ENCODE measurements at regions not wholly inside any gene's neighbourhood (a gene's known extent, or its start where the extent isn't known, plus 50 kb on each side); places are given as distances from the start of the nearest gene placed in this dataset.

DNA sequence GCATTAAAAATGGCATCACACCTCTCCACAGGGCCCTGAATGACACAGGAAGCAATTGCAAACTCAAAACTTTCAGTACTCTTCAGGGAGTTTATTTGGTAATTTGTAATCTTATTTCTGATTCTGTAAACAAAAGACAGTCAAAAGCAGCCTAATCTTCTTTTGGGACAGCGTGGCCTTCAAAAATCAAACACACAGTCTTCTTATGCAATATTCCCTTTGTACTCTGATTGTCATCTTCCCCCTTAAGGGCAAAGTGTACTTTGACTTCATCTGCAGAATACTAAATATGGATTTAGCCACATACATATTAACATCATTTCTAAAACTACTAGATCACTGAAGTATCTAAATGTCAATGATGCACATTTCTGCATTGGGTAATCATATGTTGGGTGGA lies 322.0 kb downstream of the MZT1 start:
- Mint-ChIP-seq H3K9me3 (no peaks in the 10 kb centered on the region), H3K27me3 (ENCODE audit: low read depth) (no peaks in the 10 kb centered on the region), H3K27ac (no peak overlapping the region), H3K4me3 (no peak overlapping the region), H3K36me3 (no peaks in the 10 kb centered on the region), H3K4me1 (no peaks in the 10 kb centered on the region)
- DNase-seq (ENCODE audit: low spot score in 2 of 2, unreplicated experiment in 2 of 2) = no peak
- TF ChIP-seq, protein P1, sequence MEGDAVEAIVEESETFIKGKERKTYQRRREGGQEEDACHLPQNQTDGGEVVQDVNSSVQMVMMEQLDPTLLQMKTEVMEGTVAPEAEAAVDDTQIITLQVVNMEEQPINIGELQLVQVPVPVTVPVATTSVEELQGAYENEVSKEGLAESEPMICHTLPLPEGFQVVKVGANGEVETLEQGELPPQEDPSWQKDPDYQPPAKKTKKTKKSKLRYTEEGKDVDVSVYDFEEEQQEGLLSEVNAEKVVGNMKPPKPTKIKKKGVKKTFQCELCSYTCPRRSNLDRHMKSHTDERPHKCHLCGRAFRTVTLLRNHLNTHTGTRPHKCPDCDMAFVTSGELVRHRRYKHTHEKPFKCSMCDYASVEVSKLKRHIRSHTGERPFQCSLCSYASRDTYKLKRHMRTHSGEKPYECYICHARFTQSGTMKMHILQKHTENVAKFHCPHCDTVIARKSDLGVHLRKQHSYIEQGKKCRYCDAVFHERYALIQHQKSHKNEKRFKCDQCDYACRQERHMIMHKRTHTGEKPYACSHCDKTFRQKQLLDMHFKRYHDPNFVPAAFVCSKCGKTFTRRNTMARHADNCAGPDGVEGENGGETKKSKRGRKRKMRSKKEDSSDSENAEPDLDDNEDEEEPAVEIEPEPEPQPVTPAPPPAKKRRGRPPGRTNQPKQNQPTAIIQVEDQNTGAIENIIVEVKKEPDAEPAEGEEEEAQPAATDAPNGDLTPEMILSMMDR (IDR thresholded peaks at IDR 0.05; ENCODE audit: unreplicated experiment) = no peak

DNA sequence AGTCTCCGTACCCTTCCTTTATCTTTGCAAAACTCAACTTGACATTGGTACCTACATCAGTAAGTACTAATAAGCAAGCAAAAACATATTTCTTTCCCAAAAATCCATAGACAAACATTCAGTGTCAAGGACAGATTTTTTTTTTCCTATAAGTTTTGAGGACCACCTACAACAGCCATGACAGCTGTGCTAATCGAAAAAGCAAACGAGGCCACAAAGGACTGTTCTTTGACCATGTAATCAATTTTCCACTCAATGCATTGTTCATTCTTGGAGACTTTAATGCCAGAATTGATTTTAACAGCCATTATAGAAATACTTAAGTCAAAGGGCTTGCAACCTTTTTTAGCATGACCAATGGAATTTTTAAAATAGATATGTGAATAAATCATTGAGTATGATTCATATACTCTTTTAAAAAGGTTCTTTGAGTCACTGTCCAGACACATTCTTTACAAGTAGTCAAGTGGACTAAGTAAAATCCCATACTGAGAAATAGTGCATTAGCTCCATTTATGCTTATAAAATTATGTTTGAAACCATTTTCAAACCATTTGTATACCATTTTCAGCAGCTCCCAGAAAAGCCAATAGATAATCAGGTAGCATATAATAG lies 323.9 kb downstream of the MZT1 start:
- DNase-seq (ENCODE audit: low spot score in 2 of 2, unreplicated experiment in 2 of 2) = no peak
- Mint-ChIP-seq H3K27ac (no peak overlapping the region), H3K9me3 (no peaks in the 10 kb centered on the region), H3K4me3 (no peak overlapping the region), H3K4me1 (peaks cover 3% of the 10 kb centered on the region), H3K36me3 (no peaks in the 10 kb centered on the region), H3K27me3 (ENCODE audit: low read depth) (no peaks in the 10 kb centered on the region)
- TF ChIP-seq, protein P1 (IDR thresholded peaks at IDR 0.05; ENCODE audit: unreplicated experiment) = no peak

DNA sequence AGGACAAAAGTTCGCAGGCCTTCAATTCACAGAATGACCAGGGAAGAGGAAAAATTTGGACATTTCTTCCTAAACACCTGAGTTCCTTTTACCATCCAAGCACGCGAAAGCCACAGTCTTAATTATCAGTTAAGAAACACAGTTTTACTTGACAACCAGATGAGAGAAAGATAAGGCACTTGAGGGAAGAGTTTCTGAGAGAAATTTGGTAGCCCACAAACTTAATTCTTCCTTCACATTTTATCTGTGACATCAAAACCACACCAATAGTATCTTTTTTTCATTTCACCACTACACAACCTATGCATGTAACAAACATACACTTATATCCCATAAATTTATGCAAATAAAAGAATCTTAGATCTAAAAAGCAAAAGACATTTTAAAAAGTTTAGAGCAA lies 326.6 kb downstream of the MZT1 start:
- no peak overlapping the region for H3K4me3 Mint-ChIP-seq
- no peaks in the 10 kb centered on the region for H3K9me3 Mint-ChIP-seq
- H3K27me3 Mint-ChIP-seq (ENCODE audit: low read depth) = no peaks in the 10 kb centered on the region
- TF ChIP-seq, protein P1 (IDR thresholded peaks at IDR 0.05; ENCODE audit: unreplicated experiment) = no peak
- no peaks in the 10 kb centered on the region for H3K36me3 Mint-ChIP-seq
- peaks cover 13% of the 10 kb centered on the region for H3K4me1 Mint-ChIP-seq
- no peak overlapping the region for H3K27ac Mint-ChIP-seq
- DNase-seq (ENCODE audit: low spot score in 2 of 2, unreplicated experiment in 2 of 2) = no peak

DNA sequence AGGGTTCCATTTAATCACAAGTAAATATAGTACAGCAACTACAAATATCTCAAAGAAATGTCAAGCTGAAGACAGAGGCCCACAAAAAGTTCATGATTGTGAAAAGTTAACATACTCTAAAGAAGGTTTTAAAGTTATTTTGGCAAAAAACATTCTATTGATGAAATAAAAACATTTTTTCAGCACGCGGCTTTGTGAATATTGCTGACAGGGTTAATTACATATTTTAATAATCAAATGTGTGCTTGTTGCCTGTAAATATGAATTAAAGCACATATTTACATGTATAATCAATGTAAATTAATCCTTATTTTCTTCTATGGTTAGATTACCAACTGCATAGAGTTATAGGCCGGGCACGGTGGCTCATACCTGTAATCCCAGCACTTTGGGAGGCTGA lies 328.1 kb downstream of the MZT1 start:
- Mint-ChIP-seq H3K27ac (no peak overlapping the region), H3K4me1 (peaks cover 13% of the 10 kb centered on the region), H3K27me3 (ENCODE audit: low read depth) (no peaks in the 10 kb centered on the region), H3K9me3 (no peaks in the 10 kb centered on the region), H3K36me3 (no peaks in the 10 kb centered on the region), H3K4me3 (no peak overlapping the region)
- no peak for DNase-seq (ENCODE audit: low spot score in 2 of 2, unreplicated experiment in 2 of 2)
- TF ChIP-seq, protein P1 (IDR thresholded peaks at IDR 0.05; ENCODE audit: unreplicated experiment) = no peak

DNA sequence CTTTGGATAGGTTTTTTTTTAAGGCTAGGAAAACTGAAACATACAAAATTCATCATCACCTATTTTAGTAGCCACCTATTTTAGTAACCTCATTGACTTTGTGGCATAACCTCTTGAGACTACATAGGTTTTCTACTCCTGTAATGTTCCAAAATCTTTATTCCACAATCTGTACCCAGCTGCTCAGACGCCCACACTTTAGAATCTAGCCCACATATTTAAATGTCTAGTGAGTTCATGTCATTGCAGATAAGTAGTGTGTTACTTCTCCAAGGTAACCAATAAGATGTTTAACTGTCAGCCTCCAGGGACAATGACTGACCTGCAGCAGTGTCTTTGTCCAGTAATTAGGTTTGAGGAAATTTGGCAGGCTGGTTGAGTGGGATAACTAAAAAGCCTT lies 330.2 kb downstream of the MZT1 start:
- Mint-ChIP-seq H3K27ac (no peak overlapping the region), H3K9me3 (peaks cover 8% of the 10 kb centered on the region), H3K4me1 (peaks cover 13% of the 10 kb centered on the region), H3K4me3 (no peak overlapping the region), H3K36me3 (no peaks in the 10 kb centered on the region), H3K27me3 (ENCODE audit: low read depth) (no peaks in the 10 kb centered on the region)
- TF ChIP-seq, protein P1 (IDR thresholded peaks at IDR 0.05; ENCODE audit: unreplicated experiment) = no peak
- no peak for DNase-seq (ENCODE audit: low spot score in 2 of 2, unreplicated experiment in 2 of 2)

DNA sequence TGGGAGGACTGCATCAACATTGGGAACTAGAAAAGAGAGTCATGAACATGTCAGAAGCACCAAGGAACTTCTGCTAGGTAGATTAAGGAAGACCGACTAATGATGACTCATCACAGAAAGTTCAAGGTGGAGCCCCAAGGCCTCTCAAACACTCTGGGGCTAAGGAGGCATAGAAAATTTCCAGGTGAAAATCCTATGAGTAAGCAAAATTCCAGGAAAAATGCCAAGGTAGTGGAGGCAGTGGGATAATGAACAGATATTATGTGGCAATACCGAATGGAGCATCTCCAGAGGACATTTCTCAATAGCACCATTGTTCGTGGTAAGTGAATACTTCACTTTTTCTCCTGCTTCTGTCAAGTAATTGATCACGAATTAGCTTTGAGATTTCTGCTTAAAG lies 336.5 kb downstream of the MZT1 start:
- Mint-ChIP-seq H3K36me3 (no peaks in the 10 kb centered on the region), H3K27me3 (ENCODE audit: low read depth) (no peaks in the 10 kb centered on the region), H3K9me3 (peaks cover 8% of the 10 kb centered on the region), H3K27ac (no peak overlapping the region), H3K4me3 (no peak overlapping the region), H3K4me1 (peaks cover 3% of the 10 kb centered on the region)
- TF ChIP-seq, protein P1 (IDR thresholded peaks at IDR 0.05; ENCODE audit: unreplicated experiment) = no peak
- no peak for DNase-seq (ENCODE audit: low spot score in 2 of 2, unreplicated experiment in 2 of 2)

Data from mesothelial cell of epicardium (in vitro differentiated cells).